Caco-2 (cell line): ENCODE measurements at regions not wholly inside any gene's neighbourhood (a gene's known extent, or its start where the extent isn't known, plus 50 kb on each side); places are given as distances from the start of the nearest gene placed in this dataset.

Experiments
- BruUV-seq: library from RNA; stranded (reverse); fragments of 400-500 nt; replicated peaks from 2 replicates; lab custom pipeline; 2021; lab: Mats Ljungman, UMichigan
- CTCF ChIA-PET: fragments of 300-600 bp; sonication (Branson Sonifier 250); formaldehyde crosslinking; loops from one replicate; lab custom pipeline; 2022; ENCODE audit warnings: antibody characterized with exemption; lab: Charles Lee
- POLR2A ChIA-PET: fragments of 300-600 bp; sonication (Branson Sonifier 250); formaldehyde crosslinking; loops from one replicate; lab custom pipeline; 2022; ENCODE audit warnings: antibody characterized with exemption; lab: Charles Lee
- DNase-seq, 2 experiments: peaks; one replicate each; pipeline versions ENCODE4 v3.0.0 to v3.0.0-alpha.2; 2020 to 2022
- H3K27me3 ChIP-seq: replicated peaks from 2 replicates; pipeline ENCODE4 v1.6.0; 2011; ENCODE audit warnings: low read length; ENCODE audit not compliant: control insufficient read depth, insufficient read depth
- H3K36me3 ChIP-seq: 2 replicates; pipeline ENCODE4 v1.5.1; 2011; ENCODE audit warnings: low read length; ENCODE audit not compliant: control insufficient read depth, insufficient read depth
- H3K4me1 ChIP-seq: fragments of 250-450 bp; sonication (Bioruptor Pico); 2 replicates; pipeline ENCODE4 v1.5.1; 2020; ENCODE audit warnings: mild to moderate bottlenecking
- H3K4me3 ChIP-seq: 2 replicates; pipeline ENCODE4 v1.5.1; 2011; ENCODE audit warnings: low read depth, mild to moderate bottlenecking, control low read depth, low read length
- H3K9me3 ChIP-seq: fragments of 250-450 bp; sonication (Bioruptor Pico); 2 replicates; pipeline ENCODE4 v1.5.1; 2020; ENCODE audit warnings: mild to moderate bottlenecking, moderate library complexity
- H3K27ac Mint-ChIP-seq: one replicate; pipeline ENCODE4 v1.8.0; 2022; ENCODE audit warnings: mixed read lengths; ENCODE audit not compliant: unreplicated experiment
- H3K27me3 Mint-ChIP-seq: one replicate; pipeline ENCODE4 v1.8.0; 2022; ENCODE audit warnings: mixed read lengths; ENCODE audit not compliant: insufficient read depth, unreplicated experiment
- H3K36me3 Mint-ChIP-seq: one replicate; pipeline ENCODE4 v1.8.0; 2022; ENCODE audit warnings: mild to moderate bottlenecking, mixed read lengths; ENCODE audit not compliant: insufficient read depth, unreplicated experiment
- H3K4me1 Mint-ChIP-seq: one replicate; pipeline ENCODE4 v1.8.0; 2022; ENCODE audit warnings: low read depth, mixed read lengths; ENCODE audit not compliant: unreplicated experiment
- H3K4me3 Mint-ChIP-seq: one replicate; pipeline ENCODE4 v1.8.0; 2022; ENCODE audit warnings: mild to moderate bottlenecking, moderate library complexity, mixed read lengths; ENCODE audit not compliant: unreplicated experiment
- H3K9me3 Mint-ChIP-seq: one replicate; pipeline ENCODE4 v1.8.0; 2022; ENCODE audit warnings: mixed read lengths; ENCODE audit not compliant: unreplicated experiment
- intact Hi-C: fragments of 100-400 bp; cut with micrococcal nuclease; formaldehyde crosslinking; loops from one replicate; pipeline ENCODE4 v1.10.0; 2022; ENCODE audit not compliant: unreplicated experiment
- TF ChIP-seq, protein P1 (sequence below), 2 experiments: fragments of 200-600 bp in 1 of 2; IDR thresholded peaks; 1 replicate in 1 of 2; 2 replicates in 1 of 2; pipeline versions ENCODE4 v1.5.1 to v1.8.0; 2011 to 2022; ENCODE audit warnings: antibody characterized with exemption in 1 of 2, control low read depth in 1 of 2, inconsistent platforms in 1 of 2, low read depth in 1 of 2, low read length in 1 of 2, mild to moderate bottlenecking in 1 of 2, moderate library complexity in 1 of 2; ENCODE audit not compliant: insufficient read depth in 1 of 2, severe bottlenecking in 1 of 2, unreplicated experiment in 1 of 2

DNA sequence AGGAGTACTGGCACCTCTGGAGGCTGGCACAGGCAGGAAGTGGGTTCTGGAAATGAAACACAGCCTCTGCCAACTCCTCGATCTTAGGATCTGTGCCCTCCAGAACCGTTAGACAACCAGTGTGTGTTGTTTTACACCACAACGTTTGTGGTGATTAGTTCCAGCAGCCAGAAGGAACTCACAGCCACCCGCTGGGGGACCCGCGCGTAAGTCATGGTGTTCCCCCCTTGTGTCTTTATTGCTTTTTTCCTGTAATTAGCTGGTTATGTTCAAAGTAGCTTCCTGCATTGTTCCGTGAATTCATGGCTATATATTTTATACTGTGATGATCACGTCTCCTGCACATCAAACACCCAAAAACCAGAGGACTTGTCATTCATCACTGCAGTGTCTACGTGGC lies 117.4 kb downstream of the RNASET2 start:
- DNase-seq, result no peak
- H3K4me3 Mint-ChIP-seq, result no peak overlapping the region
- no TSS peak for BruUV-seq
- Histone ChIP-seq H3K4me3 (no peak overlapping the region), H3K36me3 (no peaks in the 10 kb centered on the region), H3K9me3 (no peaks in the 10 kb centered on the region), H3K27me3 (no peaks in the 10 kb centered on the region; the same call in 1 of the 2 replicates), H3K4me1 (no peaks in the 10 kb centered on the region)
- H3K4me1 Mint-ChIP-seq, result no peaks in the 10 kb centered on the region
- intact Hi-C loops, result no loop called here
- H3K27ac Mint-ChIP-seq, result no peak overlapping the region
- TF ChIP-seq, protein P1, sequence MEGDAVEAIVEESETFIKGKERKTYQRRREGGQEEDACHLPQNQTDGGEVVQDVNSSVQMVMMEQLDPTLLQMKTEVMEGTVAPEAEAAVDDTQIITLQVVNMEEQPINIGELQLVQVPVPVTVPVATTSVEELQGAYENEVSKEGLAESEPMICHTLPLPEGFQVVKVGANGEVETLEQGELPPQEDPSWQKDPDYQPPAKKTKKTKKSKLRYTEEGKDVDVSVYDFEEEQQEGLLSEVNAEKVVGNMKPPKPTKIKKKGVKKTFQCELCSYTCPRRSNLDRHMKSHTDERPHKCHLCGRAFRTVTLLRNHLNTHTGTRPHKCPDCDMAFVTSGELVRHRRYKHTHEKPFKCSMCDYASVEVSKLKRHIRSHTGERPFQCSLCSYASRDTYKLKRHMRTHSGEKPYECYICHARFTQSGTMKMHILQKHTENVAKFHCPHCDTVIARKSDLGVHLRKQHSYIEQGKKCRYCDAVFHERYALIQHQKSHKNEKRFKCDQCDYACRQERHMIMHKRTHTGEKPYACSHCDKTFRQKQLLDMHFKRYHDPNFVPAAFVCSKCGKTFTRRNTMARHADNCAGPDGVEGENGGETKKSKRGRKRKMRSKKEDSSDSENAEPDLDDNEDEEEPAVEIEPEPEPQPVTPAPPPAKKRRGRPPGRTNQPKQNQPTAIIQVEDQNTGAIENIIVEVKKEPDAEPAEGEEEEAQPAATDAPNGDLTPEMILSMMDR (IDR thresholded peaks at IDR 0.05; ENCODE audit: insufficient read depth in 1 of 2, low read depth in 1 of 2, low read length in 1 of 2, severe bottlenecking in 1 of 2, unreplicated experiment in 1 of 2), result no peak
- H3K9me3 Mint-ChIP-seq, result no peaks in the 10 kb centered on the region
- H3K36me3 Mint-ChIP-seq, result no peaks in the 10 kb centered on the region
- ChIA-PET CTCF (no interaction called here), POLR2A (no interaction called here)
- peaks cover 13% of the 10 kb centered on the region for H3K27me3 Mint-ChIP-seq

- Mint-ChIP-seq H3K4me1 (no peaks in the 10 kb centered on the region), H3K27me3 (peaks cover 10% of the 10 kb centered on the region), H3K4me3 (no peak overlapping the region), H3K9me3 (no peaks in the 10 kb centered on the region), H3K27ac (no peak overlapping the region), H3K36me3 (no peaks in the 10 kb centered on the region)
- TF ChIP-seq, protein P1 (IDR thresholded peaks at IDR 0.05; ENCODE audit: insufficient read depth in 1 of 2, low read depth in 1 of 2, low read length in 1 of 2, severe bottlenecking in 1 of 2, unreplicated experiment in 1 of 2), result no peak
- intact Hi-C loops, result no loop called here
- BruUV-seq, result no TSS peak
- no peaks in the 10 kb centered on the region; the same call in 1 of the 2 replicates for H3K27me3 ChIP-seq
- no peak overlapping the region for H3K4me3 ChIP-seq
- H3K4me1 ChIP-seq, result no peaks in the 10 kb centered on the region
- H3K9me3 ChIP-seq, result no peaks in the 10 kb centered on the region
- ChIA-PET POLR2A (no interaction called here), CTCF (no interaction called here)
- no peak for DNase-seq
- no peaks in the 10 kb centered on the region for H3K36me3 ChIP-seq
These were observed 119.3 kb downstream of the RNASET2 start for GRCh38 chr6:166836785-166837718.

- Histone ChIP-seq H3K27me3 (no peaks in the 10 kb centered on the region; the same call in 1 of the 2 replicates), H3K4me3 (no peak overlapping the region), H3K4me1 (no peaks in the 10 kb centered on the region), H3K36me3 (no peaks in the 10 kb centered on the region), H3K9me3 (no peaks in the 10 kb centered on the region)
- TF ChIP-seq, protein P1 (IDR thresholded peaks at IDR 0.05; ENCODE audit: insufficient read depth in 1 of 2, low read depth in 1 of 2, low read length in 1 of 2, severe bottlenecking in 1 of 2, unreplicated experiment in 1 of 2), result no peak
- intact Hi-C loops, result no loop called here
- POLR2A ChIA-PET, result no interaction called here
- Mint-ChIP-seq H3K9me3 (no peaks in the 10 kb centered on the region), H3K27ac (no peak overlapping the region), H3K27me3 (peaks cover 18% of the 10 kb centered on the region), H3K36me3 (no peaks in the 10 kb centered on the region), H3K4me1 (no peaks in the 10 kb centered on the region), H3K4me3 (no peak overlapping the region)
- CTCF ChIA-PET, result no interaction called here
- no TSS peak for BruUV-seq
- no peak for DNase-seq
These were observed 122.3 kb downstream of the RNASET2 start for GRCh38 chr6:166834049-166834448.
